GDM1 (cell line): ENCODE measurements at regions not wholly inside any gene's neighbourhood (a gene's known extent, or its start where the extent isn't known, plus 50 kb on each side); places are given as distances from the start of the nearest gene placed in this dataset.
"Not testable (repeated sequence)": the region's sequence is repeated elsewhere in the genome, so short reads cannot be mapped to it uniquely, and the experiment has no call there.

ENCODE experiments used
- DNase-seq: peaks from one replicate; lab custom pipeline; 2025; lab: John Stamatoyannopoulos, UW

DNA sequence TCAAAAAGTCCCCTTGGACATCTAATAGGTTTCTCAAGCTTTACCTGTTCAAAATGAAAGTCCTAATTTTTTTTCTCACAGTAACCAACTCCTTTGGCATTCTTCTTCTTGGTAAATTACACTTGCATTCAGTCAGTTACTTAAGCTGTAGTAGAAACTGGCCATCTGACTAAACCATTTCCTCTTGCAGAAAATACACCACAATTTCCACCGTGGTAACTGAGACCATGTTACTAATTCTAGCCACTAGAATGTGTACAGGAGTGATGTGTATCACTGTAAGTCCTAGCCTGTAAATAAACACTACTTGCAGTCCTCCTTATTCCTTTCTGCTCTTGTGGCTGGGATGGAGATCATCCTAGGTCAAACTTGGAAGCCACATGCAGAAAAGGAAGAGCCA is 965.4 kb upstream of the TMPRSS15 start:
- no peak for DNase-seq

GRCh38 chr21:19392390-19392789 is 988.8 kb upstream of the TMPRSS15 start:
- no peak for DNase-seq

GRCh38 chr21:19400223-19400770 is 996.7 kb upstream of the TMPRSS15 start:
- DNase-seq: no peak

- no peak for DNase-seq
These were observed 999.3 kb upstream of the TMPRSS15 start for GRCh38 chr21:19402870-19403269.

GRCh38 chr21:19405326-19405725 is 1001.7 kb upstream of the TMPRSS15 start:
- no peak for DNase-seq

- no peak for DNase-seq
These were observed 1017.0 kb upstream of the TMPRSS15 start for GRCh38 chr21:19420565-19420964.

- no peak for DNase-seq
These were observed 1030.0 kb upstream of the TMPRSS15 start for GRCh38 chr21:19433623-19434022.

GRCh38 chr21:19440792-19441655 is 1037.4 kb upstream of the TMPRSS15 start:
- DNase-seq: no peak

- no peak for DNase-seq
These were observed 1054.7 kb upstream of the TMPRSS15 start for GRCh38 chr21:19458295-19458694.

DNA sequence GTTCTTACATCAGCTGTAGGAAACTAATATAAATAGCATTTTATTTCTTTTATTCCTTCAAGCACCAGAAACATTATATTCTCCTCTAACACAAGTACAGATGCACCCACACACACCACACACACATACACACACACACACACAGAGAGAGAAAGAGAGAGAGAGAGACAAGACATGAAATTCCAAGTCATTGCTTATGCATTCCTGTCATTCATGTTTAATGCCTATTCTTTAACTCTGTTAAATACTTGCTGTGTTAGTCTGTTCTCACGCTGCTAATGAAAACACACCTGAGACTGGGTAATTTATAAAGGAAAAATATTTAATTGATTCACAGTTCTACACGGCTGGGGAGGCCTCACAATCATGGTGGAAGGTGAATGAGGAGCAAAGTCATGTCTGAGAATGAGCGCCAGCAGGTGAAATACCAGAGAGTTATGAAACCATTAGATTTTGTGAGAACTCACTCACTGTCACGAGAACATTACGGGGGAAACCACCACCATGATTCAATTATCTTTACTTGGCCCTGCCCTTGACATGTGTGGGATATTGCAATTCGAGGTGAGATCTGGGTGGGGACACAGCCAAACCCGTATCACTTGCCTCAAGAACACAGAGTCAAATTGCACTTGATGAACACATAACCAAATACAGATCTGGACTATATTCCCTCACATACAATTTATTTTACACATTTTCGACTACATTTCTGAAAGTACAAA is 1058.1 kb upstream of the TMPRSS15 start:
- no peak for DNase-seq

GRCh38 chr21:19463966-19464365 is 1060.4 kb upstream of the TMPRSS15 start:
- DNase-seq: no peak

- DNase-seq: no peak
These were observed 1065.6 kb upstream of the TMPRSS15 start for GRCh38 chr21:19468991-19469715.

GRCh38 chr21:19475525-19475924 is 1071.9 kb upstream of the TMPRSS15 start:
- no peak for DNase-seq

GRCh38 chr21:19489930-19490329 is 1086.3 kb upstream of the TMPRSS15 start:
- no peak for DNase-seq

GRCh38 chr21:19490481-19490880 is 1086.9 kb upstream of the TMPRSS15 start:
- DNase-seq: no peak

GRCh38 chr21:19493437-19494241 is 1090.1 kb upstream of the TMPRSS15 start:
- DNase-seq: not testable (repeated sequence)

DNA sequence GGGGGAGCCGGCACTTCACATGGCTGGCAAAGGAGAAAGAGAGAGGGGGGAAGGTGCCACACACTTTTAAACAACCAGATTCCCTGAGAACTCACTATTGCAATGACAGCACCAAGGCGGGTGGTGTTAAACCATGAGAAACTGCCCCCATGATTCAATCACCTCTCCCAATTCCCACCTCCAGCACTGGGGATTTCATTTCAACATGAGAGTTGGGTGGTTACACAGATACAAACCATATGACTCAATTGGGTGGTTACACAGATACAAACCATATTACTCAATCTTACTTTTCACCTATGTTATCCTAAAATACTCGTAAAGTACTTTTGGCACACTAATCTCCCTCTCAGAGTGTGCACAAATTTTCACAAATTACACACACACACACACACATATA is 1097.5 kb upstream of the TMPRSS15 start:
- DNase-seq: no peak

DNA sequence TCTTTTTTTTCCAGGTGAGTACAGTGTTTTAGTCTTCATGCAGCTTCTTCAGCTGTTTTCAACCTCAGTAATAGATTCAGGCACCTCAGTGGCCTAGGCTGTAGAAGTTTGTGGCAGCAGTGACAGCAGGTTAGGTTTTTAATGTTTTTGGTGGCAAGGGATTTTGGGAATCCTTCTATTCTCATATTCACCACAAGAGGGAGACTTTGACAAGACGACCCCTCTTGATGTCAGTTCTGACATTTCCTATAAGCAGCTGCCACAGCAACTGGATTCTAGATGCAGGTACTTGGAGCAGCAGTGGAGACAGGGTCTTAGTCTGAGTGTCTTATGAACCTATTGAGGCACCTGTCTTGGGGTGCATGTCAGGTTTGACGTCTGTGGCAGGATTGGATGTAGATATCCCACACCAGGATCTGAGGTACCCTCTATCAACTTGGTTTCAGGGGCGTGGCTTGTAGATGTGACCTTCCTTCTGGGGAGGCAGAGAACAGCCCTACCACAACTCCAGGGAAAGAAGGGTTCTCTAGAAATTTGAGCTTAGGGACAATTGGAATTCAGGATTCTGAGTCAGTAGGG is 1104.2 kb upstream of the TMPRSS15 start:
- DNase-seq: no peak

DNA sequence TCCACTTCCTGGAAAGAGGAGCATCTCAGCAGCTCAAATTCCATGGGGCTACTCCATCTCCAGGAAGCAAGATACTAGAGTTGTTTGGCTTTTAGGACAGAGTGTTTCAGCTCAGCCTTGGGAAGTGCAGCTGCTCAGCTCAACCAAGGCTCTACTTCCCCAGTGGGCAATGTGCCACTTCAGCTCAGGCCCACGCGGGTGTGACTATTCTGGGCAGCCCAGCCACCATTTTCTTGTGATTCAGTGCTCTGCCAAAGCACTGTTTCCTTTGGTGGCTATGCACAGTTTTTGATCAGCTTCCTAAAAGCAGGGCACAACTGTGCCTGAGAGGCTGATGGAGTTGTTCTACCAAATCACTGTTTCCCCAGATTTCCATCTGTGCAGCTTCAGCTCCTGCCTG is 1104.9 kb upstream of the TMPRSS15 start:
- no peak for DNase-seq

DNA sequence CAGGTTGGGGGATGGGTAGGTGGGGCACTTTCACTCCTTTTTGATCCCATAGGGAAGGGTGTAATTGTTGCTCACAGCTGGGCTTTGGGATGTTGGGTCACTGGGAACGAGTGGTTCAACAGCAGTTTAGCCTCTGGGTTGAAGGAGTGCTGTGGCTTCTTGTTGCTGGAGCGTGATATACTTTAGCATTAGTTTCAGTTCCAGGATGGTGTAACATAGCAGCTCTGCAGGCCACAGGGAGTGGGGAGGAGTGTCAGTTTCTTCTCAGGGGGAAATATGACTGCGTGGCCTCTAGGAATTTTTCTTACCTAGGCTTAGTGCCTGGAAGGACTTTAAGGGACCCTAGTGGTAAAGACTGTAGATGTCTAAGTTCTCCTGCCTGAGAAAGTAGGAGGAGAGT is 1105.3 kb upstream of the TMPRSS15 start:
- DNase-seq: no peak

GRCh38 chr21:19510057-19510456 is 1106.5 kb upstream of the TMPRSS15 start:
- DNase-seq: no peak
